NCI-H69 (cell line): ENCODE measurements at regions not wholly inside any gene's neighbourhood (a gene's known extent, or its start where the extent isn't known, plus 50 kb on each side); places are given as distances from the start of the nearest gene placed in this dataset.

Source experiments
- DNase-seq: peaks from one replicate; lab custom pipeline; 2025; lab: John Stamatoyannopoulos, UW

GRCh38 chr17:73953206-73954033 lies 250.1 kb upstream of the RPL38 start:
- no peak for DNase-seq

GRCh38 chr17:73954951-73955350 lies 248.5 kb upstream of the RPL38 start:
- no peak for DNase-seq

- no peak for DNase-seq
These were observed 247.9 kb upstream of the RPL38 start for GRCh38 chr17:73955616-73956015.

- no peak for DNase-seq
These were observed 247.3 kb upstream of the RPL38 start for GRCh38 chr17:73956169-73956568.

GRCh38 chr17:73956595-73957465 lies 246.6 kb upstream of the RPL38 start:
- peak; percentile 61 for DNase-seq

- no peak for DNase-seq
These were observed 245.9 kb upstream of the RPL38 start for GRCh38 chr17:73957564-73957963.

- DNase-seq, result no peak
These were observed 245.0 kb upstream of the RPL38 start for GRCh38 chr17:73958453-73958852.

GRCh38 chr17:73960469-73960868 lies 243.0 kb upstream of the RPL38 start:
- DNase-seq, result no peak

- no peak for DNase-seq
These were observed 241.2 kb upstream of the RPL38 start for GRCh38 chr17:73962308-73962707.

- no peak for DNase-seq
These were observed 234.8 kb upstream of the RPL38 start for GRCh38 chr17:73968680-73969079.

GRCh38 chr17:73969956-73970355 lies 233.5 kb upstream of the RPL38 start:
- DNase-seq, result no peak

- no peak for DNase-seq
These were observed 232.4 kb upstream of the RPL38 start for GRCh38 chr17:73971127-73971526.

GRCh38 chr17:73972056-73972455 lies 231.4 kb upstream of the RPL38 start:
- no peak for DNase-seq

GRCh38 chr17:73972901-73973300 lies 230.6 kb upstream of the RPL38 start:
- no peak for DNase-seq

GRCh38 chr17:73973586-73974409 lies 229.7 kb upstream of the RPL38 start:
- DNase-seq, result peak; percentile 21

- DNase-seq, result no peak
These were observed 228.9 kb upstream of the RPL38 start for GRCh38 chr17:73974536-73974935.

GRCh38 chr17:73976147-73976546 lies 227.3 kb upstream of the RPL38 start:
- no peak for DNase-seq

- DNase-seq, result peak; percentile 16
These were observed 226.6 kb upstream of the RPL38 start for GRCh38 chr17:73976676-73977521.

- DNase-seq, result no peak
These were observed 223.0 kb upstream of the RPL38 start for GRCh38 chr17:73980517-73980916.

- DNase-seq, result no peak
These were observed 220.6 kb upstream of the RPL38 start for GRCh38 chr17:73982871-73983270.
